HEK293 (cell line): ENCODE measurements at regions not wholly inside any gene's neighbourhood (a gene's known extent, or its start where the extent isn't known, plus 50 kb on each side); places are given as distances from the start of the nearest gene placed in this dataset.

Experiments
- CTCF ChIP-seq: fragments of 450-650 bp; formaldehyde crosslinking; IDR thresholded peaks from 2 replicates; pipeline ENCODE4 v1.5.1; 2016; ENCODE audit warnings: missing biosample characterization, missing genetic modification characterization
- KLF16 ChIP-seq: fragments of 450-650 bp; formaldehyde crosslinking; IDR thresholded peaks from 2 replicates; pipeline ENCODE4 v1.5.1; 2017; ENCODE audit warnings: missing biosample characterization, missing genetic modification characterization
- PATZ1 ChIP-seq: fragments of 450-650 bp; formaldehyde crosslinking; IDR thresholded peaks from 2 replicates; pipeline ENCODE4 v1.5.1; 2016; ENCODE audit warnings: missing biosample characterization, missing genetic modification characterization
- REST ChIP-seq: fragments of 450-650 bp; formaldehyde crosslinking; IDR thresholded peaks from 2 replicates; pipeline ENCODE4 v1.5.1; 2016; ENCODE audit warnings: missing biosample characterization, missing genetic modification characterization
- TSHZ1 ChIP-seq: fragments of 450-650 bp; formaldehyde crosslinking; IDR thresholded peaks from 2 replicates; pipeline ENCODE4 v1.5.1; 2016; ENCODE audit warnings: missing biosample characterization, missing genetic modification characterization, borderline replicate concordance
- ZNF16 ChIP-seq: fragments of 450-650 bp; formaldehyde crosslinking; IDR thresholded peaks from 2 replicates; pipeline ENCODE4 v1.5.1; 2016; ENCODE audit warnings: low read depth, missing biosample characterization, missing genetic modification characterization
- ZNF350 ChIP-seq: fragments of 450-650 bp; formaldehyde crosslinking; IDR thresholded peaks from 2 replicates; pipeline ENCODE4 v1.5.0; 2017; ENCODE audit warnings: missing biosample characterization, mild to moderate bottlenecking, missing genetic modification characterization
- ZNF366 ChIP-seq: fragments of 450-650 bp; formaldehyde crosslinking; conservative IDR thresholded peaks from 2 replicates; pipeline ENCODE4 v1.5.1; 2016; ENCODE audit warnings: missing biosample characterization, missing genetic modification characterization
- ZNF555 ChIP-seq: fragments of 450-650 bp; formaldehyde crosslinking; conservative IDR thresholded peaks from 2 replicates; pipeline ENCODE4 v1.5.1; 2017; ENCODE audit warnings: missing biosample characterization, mild to moderate bottlenecking, missing genetic modification characterization, inconsistent platforms
- ZNF596 ChIP-seq: fragments of 450-650 bp; IDR thresholded peaks from 2 replicates; pipeline ENCODE4 v1.5.0; 2018; ENCODE audit warnings: missing biosample characterization, mild to moderate bottlenecking, missing genetic modification characterization, moderate library complexity
- ZNF76 ChIP-seq: fragments of 450-650 bp; formaldehyde crosslinking; IDR thresholded peaks from 2 replicates; pipeline ENCODE4; 2016; ENCODE audit warnings: low read depth, missing biosample characterization, missing genetic modification characterization, borderline replicate concordance
- ZNF777 ChIP-seq: fragments of 450-650 bp; formaldehyde crosslinking; IDR thresholded peaks from 2 replicates; pipeline ENCODE4 v1.5.1; 2017; ENCODE audit warnings: missing biosample characterization, missing genetic modification characterization, borderline replicate concordance
- ZNF785 ChIP-seq: fragments of 450-650 bp; formaldehyde crosslinking; IDR thresholded peaks from 2 replicates; pipeline ENCODE4 v1.5.1; 2016; ENCODE audit warnings: missing biosample characterization, missing genetic modification characterization
- ZSCAN4 ChIP-seq: fragments of 450-650 bp; formaldehyde crosslinking; IDR thresholded peaks from 2 replicates; pipeline ENCODE4 v1.5.1; 2017; ENCODE audit warnings: missing biosample characterization, missing genetic modification characterization

- TF ChIP-seq REST (no peak), CTCF (tag by site-specific recombination) (no peak), ZNF777 (tag by site-specific recombination) (no peak), KLF16 (tag by site-specific recombination) (no peak), ZNF16 (tag by site-specific recombination) (no peak), ZNF785 (tag by site-specific recombination) (no peak), ZNF350 (tag by site-specific recombination) (no peak), ZNF76 (tag by site-specific recombination) (no peak), ZSCAN4 (tag by site-specific recombination) (no peak), TSHZ1 (tag by site-specific recombination) (no peak), ZNF596 (tag by site-specific recombination) (no peak), PATZ1 (tag by site-specific recombination) (no peak), ZNF555 (tag by site-specific recombination) (no peak), ZNF366 (tag by site-specific recombination) (no peak)
Observed at GRCh38 chr10:90579602-90580242, 278.1 kb downstream of the HTR7 start.
